IMR-90 (cell line): ENCODE measurements at regions not wholly inside any gene's neighbourhood (a gene's known extent, or its start where the extent isn't known, plus 50 kb on each side); places are given as distances from the start of the nearest gene placed in this dataset.

Experiments used
- ATAC-seq: fragments of 200-7000 bp; cut with Tn5 transposase; 2 replicates; pipeline ENCODE4 v1.9.1; 2020; ENCODE audit warnings: low read depth, mild to moderate bottlenecking, moderate library complexity
- BruUV-seq: library from RNA; stranded (reverse); fragments of 400-500 nt; replicated peaks from 2 replicates; lab custom pipeline; 2021; lab: Mats Ljungman, UMichigan
- CTCF ChIA-PET: fragments of 300-600 bp; formaldehyde crosslinking; extraction: SDS; loops from one replicate; lab custom pipeline; 2021; ENCODE audit warnings: antibody characterized with exemption; lab: Yijun Ruan, JAX
- POLR2A ChIA-PET: fragments of 300-600 bp; sonication (Branson Sonifier 250); formaldehyde crosslinking; loops from one replicate; lab custom pipeline; 2022; ENCODE audit warnings: antibody characterized with exemption; ENCODE audit not compliant: unreplicated experiment; lab: Charles Lee
- DNase-seq: peaks from one replicate; pipeline ENCODE4 v3.0.0; 2013
- H2AFZ ChIP-seq: replicated peaks from 2 replicates; pipeline ENCODE3; 2013; ENCODE audit warnings: low read length, mild to moderate bottlenecking; ENCODE audit not compliant: poor library complexity
- H2AK5ac ChIP-seq: 2 replicates; pipeline ENCODE4 v1.6.1; 2013; ENCODE audit warnings: low read depth, low read length, inconsistent platforms
- H2AK9ac ChIP-seq: replicated peaks from 2 replicates; pipeline ENCODE3; 2013; ENCODE audit warnings: mild to moderate bottlenecking, low read depth, low read length, moderate library complexity; ENCODE audit not compliant: poor library complexity
- H2BK120ac ChIP-seq: 2 replicates; pipeline ENCODE4 v1.6.1; 2013; ENCODE audit warnings: low read depth, low read length, inconsistent platforms
- H2BK15ac ChIP-seq: 3 replicates; pipeline ENCODE4 v1.6.1; 2013; ENCODE audit warnings: low read depth, low read length, inconsistent platforms
- H2BK20ac ChIP-seq: 2 replicates; pipeline ENCODE4 v1.6.1; 2013; ENCODE audit warnings: low read depth, mild to moderate bottlenecking, inconsistent platforms, low read length, moderate library complexity
- H2BK5ac ChIP-seq: 2 replicates; pipeline ENCODE4 v1.6.1; 2013; ENCODE audit warnings: mild to moderate bottlenecking, low read depth, low read length, inconsistent platforms; ENCODE audit not compliant: poor library complexity, severe bottlenecking
- H3K14ac ChIP-seq: replicated peaks from 2 replicates; pipeline ENCODE4 v1.6.1; 2013; ENCODE audit warnings: low read depth, low read length, inconsistent platforms
- H3K18ac ChIP-seq: 2 replicates; pipeline ENCODE4 v1.6.1; 2013; ENCODE audit warnings: low read depth, low read length, control low read depth
- H3K23ac ChIP-seq: 2 replicates; pipeline ENCODE4 v1.6.1; 2013; ENCODE audit warnings: low read depth, low read length, inconsistent platforms
- H3K27ac ChIP-seq: 2 replicates; pipeline ENCODE4 v1.5.1; 2013; ENCODE audit warnings: mild to moderate bottlenecking, control low read depth, low read length; ENCODE audit not compliant: insufficient read depth
- H3K27me3 ChIP-seq: 2 replicates; pipeline ENCODE4 v1.6.1; 2013; ENCODE audit warnings: low read length; ENCODE audit not compliant: control insufficient read depth, insufficient read depth
- H3K36me3 ChIP-seq: 2 replicates; pipeline ENCODE4 v1.6.1; 2013; ENCODE audit warnings: low read length, mixed read lengths; ENCODE audit not compliant: control insufficient read depth, insufficient read depth
- H3K4ac ChIP-seq: 2 replicates; pipeline ENCODE4 v1.6.1; 2013; ENCODE audit warnings: low read depth, low read length, inconsistent platforms
- H3K4me1 ChIP-seq: 2 replicates; pipeline ENCODE4 v1.6.1; 2013; ENCODE audit warnings: low read length, mixed read lengths; ENCODE audit not compliant: control insufficient read depth, insufficient read depth
- H3K4me2 ChIP-seq: 2 replicates; pipeline ENCODE4 v1.6.1; 2013; ENCODE audit warnings: low read depth, mild to moderate bottlenecking, control low read depth, low read length, moderate library complexity
- H3K4me3 ChIP-seq: 2 replicates; pipeline ENCODE4 v1.5.1; 2013; ENCODE audit warnings: low read depth, mild to moderate bottlenecking, control low read depth, low read length, moderate library complexity; ENCODE audit not compliant: insufficient read depth
- H3K56ac ChIP-seq: 2 replicates; pipeline ENCODE4 v1.6.1; 2013; ENCODE audit warnings: low read length, inconsistent platforms; ENCODE audit not compliant: insufficient read depth; ENCODE audit errors: extremely low read depth
- H3K79me1 ChIP-seq, 2 experiments: 2 replicates each; pipeline ENCODE4 v1.6.1; 2013; ENCODE audit warnings: low read length in 2 of 2, inconsistent platforms in 1 of 2, low read depth in 1 of 2
- H3K9ac ChIP-seq: 2 replicates; pipeline ENCODE4 v1.6.1; 2013; ENCODE audit warnings: low read depth, low read length, control low read depth
- H3K9me1 ChIP-seq: 2 replicates; pipeline ENCODE4 v1.6.1; 2013; ENCODE audit warnings: low read length, inconsistent platforms; ENCODE audit not compliant: insufficient read depth
- H3K9me3 ChIP-seq: 2 replicates; pipeline ENCODE4 v1.6.1; 2013; ENCODE audit warnings: low read length; ENCODE audit not compliant: control insufficient read depth, insufficient read depth
- H4K20me1 ChIP-seq: 2 replicates; pipeline ENCODE4 v1.6.1; 2013; ENCODE audit warnings: low read length, inconsistent platforms; ENCODE audit not compliant: insufficient read depth
- H4K5ac ChIP-seq: 2 replicates; pipeline ENCODE4 v1.6.1; 2013; ENCODE audit warnings: mild to moderate bottlenecking, low read depth, low read length, control low read depth
- H4K8ac ChIP-seq, 2 experiments: 2 replicates each; pipeline ENCODE4 v1.6.1; 2013; ENCODE audit warnings: low read depth in 2 of 2, low read length in 2 of 2, control low read depth in 1 of 2, inconsistent platforms in 1 of 2
- H4K91ac ChIP-seq: 2 replicates; pipeline ENCODE4 v1.6.1; 2013; ENCODE audit warnings: low read depth, low read length, inconsistent platforms; ENCODE audit not compliant: insufficient read depth
- CEBPB ChIP-seq: IDR thresholded peaks from 2 replicates; pipeline ENCODE4 v1.6.1; 2012; ENCODE audit warnings: low read depth, low read length, improper control_type of control experiment
- CHD1 ChIP-seq: IDR thresholded peaks from 2 replicates; pipeline ENCODE4 v1.6.1; 2012; ENCODE audit warnings: low read depth, low read length, improper control_type of control experiment
- MAFK ChIP-seq: IDR thresholded peaks from 2 replicates; pipeline ENCODE4 v1.6.1; 2012; ENCODE audit warnings: low read depth, low read length, improper control_type of control experiment
- RAD21 ChIP-seq: IDR thresholded peaks from 2 replicates; pipeline ENCODE4 v1.6.1; 2012; ENCODE audit warnings: low read length, improper control_type of control experiment
- SMC3 ChIP-seq: fragments of 150-350 bp; IDR thresholded peaks from 2 replicates; pipeline ENCODE4 v1.6.1; 2016; ENCODE audit warnings: low read depth, mild to moderate bottlenecking, antibody characterized with exemption, low read length, moderate library complexity
- USF2 ChIP-seq: fragments of 150-350 bp; IDR thresholded peaks from 2 replicates; pipeline ENCODE4 v1.6.1; 2017; ENCODE audit warnings: mild to moderate bottlenecking, antibody characterized with exemption, low read length, low read depth
- WGBS, 2 experiments: methylation state at CpG; one replicate each; pipeline versions ENCODE4 v1.1.5 to v1.1.7; 2013; ENCODE audit warnings: missing lambda C conversion rate in 2 of 2; ENCODE audit not compliant: insufficient read length in 1 of 2; ENCODE audit errors: extremely low coverage in 2 of 2; 5-methylcytosine and 5-hydroxymethylcytosine counted together
- dilution Hi-C: fragments of 300-500 bp; cut with HindIII; formaldehyde crosslinking; loops from one replicate; pipeline ENCODE4 v1.14.3; 2018; ENCODE audit warnings: low sequenced_read_pairs; ENCODE audit not compliant: unreplicated experiment
- in situ Hi-C: fragments of 300-500 bp; cut with MboI; formaldehyde crosslinking; loops from 3 replicates; pipeline ENCODE4 v1.14.3; 2019; ENCODE audit warnings: low sequenced_read_pairs, inconsistent platforms, mixed read lengths
- intact Hi-C: fragments of 100-400 bp; cut with micrococcal nuclease; formaldehyde crosslinking; loops from 2 replicates; pipeline ENCODE4 v1.10.0; 2022
- TF ChIP-seq, protein P1 (sequence below): conservative IDR thresholded peaks from 2 replicates; pipeline ENCODE4 v1.5.1; 2012; ENCODE audit warnings: mild to moderate bottlenecking, low read depth, low read length, improper control_type of control experiment

GRCh38 chrX:43557792-43558191, 98.3 kb upstream of the MAOA start:
- no peak overlapping the region for H2BK20ac ChIP-seq
- H4K91ac ChIP-seq = no peak overlapping the region
- DNase-seq (peak; percentile 49), ATAC-seq (peak; percentile 59; the same call in 1 of the 2 replicates)
- no peaks in the 10 kb centered on the region for H4K20me1 ChIP-seq
- no peak overlapping the region for H3K4me2 ChIP-seq
- H3K14ac ChIP-seq = no peak overlapping the region
- ChIA-PET POLR2A (no interaction called here), CTCF (no interaction called here)
- H2AK5ac ChIP-seq = no peak overlapping the region
- no peak overlapping the region for H3K9ac ChIP-seq
- no peaks in the 10 kb centered on the region for H3K4me1 ChIP-seq
- H2BK5ac ChIP-seq = no peak overlapping the region
- H3K9me1 ChIP-seq = no peaks in the 10 kb centered on the region
- no peak overlapping the region for H2AFZ ChIP-seq
- no peak overlapping the region for H3K23ac ChIP-seq
- in situ Hi-C loops = no loop called here
- TF ChIP-seq RAD21 = peak; percentile 56
- peak; percentile 59 for TF ChIP-seq SMC3
- TF ChIP-seq MAFK = no peak
- TF ChIP-seq CEBPB = no peak
- no peak for TF ChIP-seq CHD1
- TF ChIP-seq USF2 = no peak
- TF ChIP-seq, protein P1, sequence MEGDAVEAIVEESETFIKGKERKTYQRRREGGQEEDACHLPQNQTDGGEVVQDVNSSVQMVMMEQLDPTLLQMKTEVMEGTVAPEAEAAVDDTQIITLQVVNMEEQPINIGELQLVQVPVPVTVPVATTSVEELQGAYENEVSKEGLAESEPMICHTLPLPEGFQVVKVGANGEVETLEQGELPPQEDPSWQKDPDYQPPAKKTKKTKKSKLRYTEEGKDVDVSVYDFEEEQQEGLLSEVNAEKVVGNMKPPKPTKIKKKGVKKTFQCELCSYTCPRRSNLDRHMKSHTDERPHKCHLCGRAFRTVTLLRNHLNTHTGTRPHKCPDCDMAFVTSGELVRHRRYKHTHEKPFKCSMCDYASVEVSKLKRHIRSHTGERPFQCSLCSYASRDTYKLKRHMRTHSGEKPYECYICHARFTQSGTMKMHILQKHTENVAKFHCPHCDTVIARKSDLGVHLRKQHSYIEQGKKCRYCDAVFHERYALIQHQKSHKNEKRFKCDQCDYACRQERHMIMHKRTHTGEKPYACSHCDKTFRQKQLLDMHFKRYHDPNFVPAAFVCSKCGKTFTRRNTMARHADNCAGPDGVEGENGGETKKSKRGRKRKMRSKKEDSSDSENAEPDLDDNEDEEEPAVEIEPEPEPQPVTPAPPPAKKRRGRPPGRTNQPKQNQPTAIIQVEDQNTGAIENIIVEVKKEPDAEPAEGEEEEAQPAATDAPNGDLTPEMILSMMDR = peak; percentile 61
- no peak overlapping the region for H3K18ac ChIP-seq
- dilution Hi-C loops = no loop called here
- no peak overlapping the region for H3K4me3 ChIP-seq
- no peaks in the 10 kb centered on the region for H3K36me3 ChIP-seq
- no peaks in the 10 kb centered on the region for H3K9me3 ChIP-seq
- H2BK15ac ChIP-seq = no peak overlapping the region
- no peak overlapping the region for H4K8ac ChIP-seq
- H2AK9ac ChIP-seq = no peak overlapping the region
- BruUV-seq = no TSS peak
- WGBS, 2 experiments = no CpG with 5 or more reads among the region's 4 CpGs
- intact Hi-C loops = loop anchor here (1.0 to 10.0 kb wide), 6 partner anchors 203 to 2000 kb away; partner anchors contain the start of gene CASK
- no peaks in the 10 kb centered on the region; the same call in 1 of the 2 replicates for H3K27me3 ChIP-seq
- H2BK120ac ChIP-seq = no peak overlapping the region
- H3K79me1 ChIP-seq = no peaks in the 10 kb centered on the region
- H3K4ac ChIP-seq = no peak overlapping the region
- no peak overlapping the region for H3K27ac ChIP-seq
- no peak overlapping the region for H4K5ac ChIP-seq
- H3K56ac ChIP-seq = no peak overlapping the region
